ENCODE measurements at regions not wholly inside any gene's neighbourhood (a gene's known extent, or its start where the extent isn't known, plus 50 kb on each side); places are given as distances from the start of the nearest gene placed in this dataset.

GRCh38 chr6:88535306-88535705 lies 369.2 kb upstream of the CNR1 start:
- Mint-ChIP-seq H3K27me3 (ENCODE audit: low read depth) (peaks cover 29% of the 10 kb centered on the region), H3K9me3 (ENCODE audit: low read depth) (no peaks in the 10 kb centered on the region), H3K36me3 (ENCODE audit: low read depth) (no peaks in the 10 kb centered on the region), H3K4me3 (ENCODE audit: unreplicated experiment) (no peak overlapping the region), H3K4me1 (ENCODE audit: low read depth) (no peaks in the 10 kb centered on the region), H3K27ac (ENCODE audit: unreplicated experiment) (no peak overlapping the region)
- DNase-seq (ENCODE audit: low spot score) = no peak
- no peak for TF ChIP-seq CTCF (IDR thresholded peaks at IDR 0.05)

- DNase-seq (ENCODE audit: low spot score) = no peak
- H3K27me3 Mint-ChIP-seq (ENCODE audit: low read depth) = peaks cover 22% of the 10 kb centered on the region
- H3K4me3 Mint-ChIP-seq (ENCODE audit: unreplicated experiment) = no peak overlapping the region
- no peak overlapping the region for H3K27ac Mint-ChIP-seq (ENCODE audit: unreplicated experiment)
- H3K36me3 Mint-ChIP-seq (ENCODE audit: low read depth) = no peaks in the 10 kb centered on the region
- no peak for TF ChIP-seq CTCF (IDR thresholded peaks at IDR 0.05)
- H3K9me3 Mint-ChIP-seq (ENCODE audit: low read depth) = peaks cover 5% of the 10 kb centered on the region
- no peaks in the 10 kb centered on the region for H3K4me1 Mint-ChIP-seq (ENCODE audit: low read depth)
Measured at GRCh38 chr6:88532241-88532860, 366.2 kb upstream of the CNR1 start.

GRCh38 chr6:88529726-88530125 lies 363.6 kb upstream of the CNR1 start:
- no peaks in the 10 kb centered on the region for H3K4me1 Mint-ChIP-seq (ENCODE audit: low read depth)
- H3K9me3 Mint-ChIP-seq (ENCODE audit: low read depth) = peaks cover 20% of the 10 kb centered on the region
- no peak overlapping the region for H3K27ac Mint-ChIP-seq (ENCODE audit: unreplicated experiment)
- DNase-seq (ENCODE audit: low spot score) = no peak
- no peak for TF ChIP-seq CTCF (IDR thresholded peaks at IDR 0.05)
- no peaks in the 10 kb centered on the region for H3K36me3 Mint-ChIP-seq (ENCODE audit: low read depth)
- peaks cover 14% of the 10 kb centered on the region for H3K27me3 Mint-ChIP-seq (ENCODE audit: low read depth)
- no peak overlapping the region for H3K4me3 Mint-ChIP-seq (ENCODE audit: unreplicated experiment)

GRCh38 chr6:88520445-88520844 lies 354.3 kb upstream of the CNR1 start:
- Mint-ChIP-seq H3K4me1 (ENCODE audit: low read depth) (no peaks in the 10 kb centered on the region), H3K9me3 (ENCODE audit: low read depth) (peaks cover 16% of the 10 kb centered on the region), H3K36me3 (ENCODE audit: low read depth) (no peaks in the 10 kb centered on the region), H3K27ac (ENCODE audit: unreplicated experiment) (no peak overlapping the region), H3K4me3 (ENCODE audit: unreplicated experiment) (no peak overlapping the region), H3K27me3 (ENCODE audit: low read depth) (peaks cover 11% of the 10 kb centered on the region)
- no peak for TF ChIP-seq CTCF (IDR thresholded peaks at IDR 0.05)
- DNase-seq (ENCODE audit: low spot score) = no peak

GRCh38 chr6:88520017-88520338 lies 353.8 kb upstream of the CNR1 start:
- peaks cover 11% of the 10 kb centered on the region for H3K9me3 Mint-ChIP-seq (ENCODE audit: low read depth)
- H3K36me3 Mint-ChIP-seq (ENCODE audit: low read depth) = no peaks in the 10 kb centered on the region
- no peak overlapping the region for H3K27ac Mint-ChIP-seq (ENCODE audit: unreplicated experiment)
- DNase-seq (ENCODE audit: low spot score) = no peak
- no peak for TF ChIP-seq CTCF (IDR thresholded peaks at IDR 0.05)
- H3K4me1 Mint-ChIP-seq (ENCODE audit: low read depth) = no peaks in the 10 kb centered on the region
- H3K27me3 Mint-ChIP-seq (ENCODE audit: low read depth) = peaks cover 11% of the 10 kb centered on the region
- H3K4me3 Mint-ChIP-seq (ENCODE audit: unreplicated experiment) = no peak overlapping the region

All from chondrocyte (in vitro differentiated cells).